D721Med (cell line): ENCODE measurements at regions not wholly inside any gene's neighbourhood (a gene's known extent, or its start where the extent isn't known, plus 50 kb on each side); places are given as distances from the start of the nearest gene placed in this dataset.

Experiments
- DNase-seq: peaks from one replicate; pipeline ENCODE4 v3.0.0; 2011; ENCODE audit warnings: low spot score; ENCODE audit not compliant: insufficient read length
- FAIRE-seq: peaks from 2 replicates; lab custom pipeline; 2011; peaks lifted over from hg19 to GRCh38; lab: Jason Lieb, UNC
- CTCF ChIP-seq: IDR thresholded peaks from 2 replicates; pipeline ENCODE4 v1.5.1; 2012; ENCODE audit warnings: mild to moderate bottlenecking, control low read depth; ENCODE audit not compliant: insufficient read depth; ENCODE audit errors: missing control alignments

- TF ChIP-seq CTCF, result no peak
- no peak for FAIRE-seq
- no peak for DNase-seq
These were observed 470.2 kb upstream of the PROK2 start for GRCh38 chr3:72255191-72255590.

GRCh38 chr3:72254483-72254882 lies 469.5 kb upstream of the PROK2 start:
- DNase-seq (no peak), FAIRE-seq (no peak)

GRCh38 chr3:72250725-72251124 lies 465.8 kb upstream of the PROK2 start:
- FAIRE-seq (no peak), DNase-seq (no peak)
- TF ChIP-seq CTCF, result no peak

More at GRCh38 chr3:72254483-72254882, 469.5 kb upstream of the PROK2 start:
- no peak for TF ChIP-seq CTCF

GRCh38 chr3:72248869-72249268 lies 463.9 kb upstream of the PROK2 start:
- FAIRE-seq (no peak), DNase-seq (no peak)
- no peak for TF ChIP-seq CTCF

- DNase-seq, result no peak
- FAIRE-seq, result no peak
These were observed 463.4 kb upstream of the PROK2 start for GRCh38 chr3:72248389-72248761.

GRCh38 chr3:72247645-72248388 lies 462.9 kb upstream of the PROK2 start:
- no peak for TF ChIP-seq CTCF
- DNase-seq (no peak), FAIRE-seq (no peak)

More at GRCh38 chr3:72248389-72248761, 463.4 kb upstream of the PROK2 start:
- no peak for TF ChIP-seq CTCF

GRCh38 chr3:72247126-72247525 lies 462.2 kb upstream of the PROK2 start:
- no peak for DNase-seq
- FAIRE-seq, result no peak
- TF ChIP-seq CTCF, result no peak
